NCI-H187 treated with DMSO at 0.1 percent for 48 hours (cell line): ENCODE measurements at regions not wholly inside any gene's neighbourhood (a gene's known extent, or its start where the extent isn't known, plus 50 kb on each side); places are given as distances from the start of the nearest gene placed in this dataset.
"Not testable (repeated sequence)": the region's sequence is repeated elsewhere in the genome, so short reads cannot be mapped to it uniquely, and the experiment has no call there.

Source experiments
- DNase-seq: peaks from one replicate; lab custom pipeline; 2025; lab: John Stamatoyannopoulos, UW

DNA sequence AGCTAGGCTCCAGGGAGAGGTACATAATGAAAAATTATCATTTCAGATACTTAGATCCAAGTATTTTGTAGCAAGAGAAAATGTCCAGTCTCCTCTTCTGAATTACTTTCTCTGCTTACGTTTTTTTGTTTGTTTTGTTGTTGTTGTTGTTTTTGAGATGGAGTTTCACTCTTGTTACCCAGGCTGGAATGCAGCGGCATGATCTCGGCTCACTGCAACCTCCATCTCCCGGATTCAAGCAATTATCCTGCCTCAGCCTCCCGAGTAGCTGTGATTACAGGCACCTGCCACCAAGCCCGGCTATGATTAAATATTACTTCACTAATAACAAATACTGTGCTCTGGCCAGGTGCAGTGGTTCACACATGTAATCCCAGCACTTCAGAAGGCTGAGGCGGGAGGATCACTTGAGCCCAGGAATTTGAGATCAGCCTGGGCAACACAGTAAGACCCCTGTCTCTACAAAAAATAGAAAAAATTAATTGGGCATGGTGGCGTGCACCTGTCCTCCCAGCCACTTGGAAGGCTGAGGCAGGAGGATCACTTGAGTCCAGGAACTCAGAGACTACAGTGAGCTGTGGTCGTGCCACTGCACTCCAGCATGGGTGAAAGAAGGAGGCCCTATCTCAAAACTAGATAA lies 155.0 kb upstream of the JARID2 start:
- DNase-seq = no peak

DNA sequence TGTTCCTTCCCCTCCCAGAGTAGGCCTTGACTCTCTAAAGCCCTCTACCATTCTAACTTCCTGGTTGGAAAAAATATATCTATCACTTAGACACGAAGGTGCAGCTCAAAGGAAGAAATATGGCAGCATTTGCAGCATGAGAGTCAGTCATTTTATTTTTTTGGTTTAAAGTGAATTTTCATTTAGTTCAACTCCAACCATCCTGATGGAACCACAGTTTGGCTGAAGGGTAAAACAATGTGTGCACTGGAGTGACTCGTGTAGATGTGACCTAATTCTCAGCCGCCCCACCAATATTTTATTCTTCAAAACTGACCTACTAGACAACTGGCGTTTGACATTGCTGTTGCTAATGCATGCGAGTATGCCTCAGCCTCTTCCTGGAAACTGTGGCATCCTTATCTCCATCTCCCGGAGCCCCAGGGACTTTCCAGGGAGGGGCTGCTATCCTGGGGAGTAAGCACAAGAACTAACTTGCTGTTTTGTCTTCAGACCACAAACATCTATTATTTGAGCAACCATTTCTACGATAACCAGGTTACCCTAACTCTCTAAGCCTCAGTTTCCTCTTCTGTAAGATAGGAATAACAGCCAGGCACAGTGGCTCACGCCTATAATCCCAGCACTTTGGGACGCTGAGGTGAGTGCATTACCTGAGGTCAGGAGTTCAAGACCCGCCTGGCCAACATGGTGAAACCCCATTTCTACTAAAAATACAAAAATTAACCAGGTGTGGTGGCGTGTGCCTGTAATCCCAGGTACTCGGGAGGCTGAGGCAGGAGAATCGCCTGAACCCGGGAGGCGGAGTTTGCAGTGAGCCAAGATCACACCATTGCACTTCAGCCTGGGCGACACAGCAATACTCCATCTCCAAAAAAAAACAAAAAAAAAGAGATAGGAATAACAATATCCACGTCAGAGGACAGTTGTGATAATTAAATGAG lies 148.7 kb upstream of the JARID2 start:
- no peak for DNase-seq

DNA sequence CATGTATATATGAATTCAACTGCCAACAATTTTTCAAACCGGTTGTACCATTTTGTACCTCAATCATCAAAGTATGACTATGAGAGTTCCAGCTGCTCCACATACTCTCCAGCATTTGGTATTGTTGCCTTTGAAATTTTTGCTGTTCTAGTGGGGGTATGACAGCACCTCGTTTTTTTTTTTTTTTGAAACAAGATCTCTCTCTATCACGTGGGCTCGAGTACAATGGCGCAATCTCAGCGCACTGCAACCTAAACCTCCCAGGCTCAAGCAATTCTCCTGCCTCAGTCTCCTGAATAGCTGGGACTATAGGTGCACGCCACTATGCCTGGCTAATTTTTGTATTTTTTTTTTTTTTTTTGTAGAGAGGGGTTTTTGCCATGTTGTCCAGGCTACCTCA lies 144.7 kb upstream of the JARID2 start:
- DNase-seq = no peak

DNA sequence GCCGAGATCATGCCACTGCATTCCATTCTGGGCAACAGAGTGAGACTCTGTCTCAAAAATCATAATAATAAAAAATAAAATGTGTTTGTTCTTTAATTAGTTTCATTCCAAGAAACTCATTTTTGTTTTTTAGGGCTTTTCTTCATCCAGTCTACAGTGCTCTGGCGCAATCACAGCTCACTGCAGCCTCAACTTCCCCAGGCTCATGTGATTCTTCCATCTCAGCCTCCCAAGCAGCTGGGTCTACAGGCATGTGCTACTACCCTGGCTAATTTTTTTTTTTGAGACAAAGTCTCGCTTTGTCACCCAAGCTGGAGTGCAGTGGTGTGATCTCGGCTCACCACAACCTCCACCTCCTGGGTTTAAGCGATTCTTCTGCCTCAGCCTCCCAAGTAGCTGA lies 143.6 kb upstream of the JARID2 start:
- DNase-seq = no peak

DNA sequence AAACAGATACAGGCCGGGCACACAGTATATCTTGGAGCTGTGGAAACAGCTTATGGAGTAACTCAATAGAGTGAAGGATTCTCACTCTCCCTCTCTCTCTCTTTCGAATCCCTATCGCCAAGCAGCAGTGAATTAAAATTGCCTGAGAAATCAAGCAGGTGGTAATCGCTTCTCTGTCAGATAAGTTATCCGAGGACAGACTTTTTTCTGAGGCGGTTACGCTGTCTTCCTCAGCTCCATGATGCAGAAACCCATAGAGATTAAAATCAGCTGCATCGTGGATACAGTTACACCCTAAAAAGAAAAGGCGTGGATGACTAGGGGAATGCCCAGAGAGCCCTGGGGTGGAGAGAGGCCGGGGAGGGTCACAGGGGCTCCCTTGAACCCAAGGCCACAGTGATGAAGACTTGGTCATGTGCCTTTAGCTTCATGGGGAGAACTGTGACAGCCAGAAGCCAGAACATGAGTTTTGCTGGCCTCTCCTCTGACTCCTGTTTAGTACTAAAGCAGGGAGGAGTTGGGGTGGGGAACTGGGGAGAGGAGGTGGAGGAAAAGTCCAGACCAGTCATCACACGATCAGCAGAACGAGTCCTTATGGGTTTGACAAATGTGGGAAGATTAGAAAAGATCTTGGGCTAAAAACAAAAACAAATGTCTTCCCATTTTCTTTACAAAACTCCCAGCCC lies 138.8 kb upstream of the JARID2 start:
- DNase-seq = no peak

DNA sequence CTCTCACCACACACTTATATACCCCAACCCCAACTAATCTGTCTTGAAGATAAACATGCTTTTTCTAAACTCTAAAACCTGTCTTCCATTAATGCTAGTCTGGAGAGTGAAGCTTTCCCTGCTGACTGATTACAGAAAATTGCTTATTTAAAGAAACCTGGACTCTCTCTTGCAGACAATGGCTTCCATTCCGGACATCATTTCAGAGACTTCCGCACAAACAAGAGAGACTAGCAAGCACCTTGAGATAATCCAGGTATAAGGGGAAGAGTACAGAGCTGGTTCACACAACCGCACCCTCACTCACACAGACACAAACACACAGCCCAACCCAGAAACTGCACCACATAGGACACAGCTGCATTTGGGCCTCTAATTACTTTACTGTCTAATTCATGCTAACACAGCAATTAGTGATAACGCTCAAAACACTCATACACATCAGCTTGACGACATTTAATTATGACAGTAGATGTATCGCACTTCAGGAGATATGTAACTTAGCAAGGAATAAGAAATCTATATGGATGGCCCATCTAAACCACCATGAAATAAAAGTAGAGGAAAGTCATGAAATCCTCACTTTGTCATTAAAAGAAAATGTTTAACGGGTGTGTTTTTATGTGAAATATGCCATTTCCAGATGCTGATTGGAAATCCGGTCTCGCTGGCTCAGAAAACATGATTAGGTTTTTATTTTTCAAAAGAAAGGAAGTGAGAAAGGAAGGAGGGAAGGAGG lies 138.1 kb upstream of the JARID2 start:
- no peak for DNase-seq

DNA sequence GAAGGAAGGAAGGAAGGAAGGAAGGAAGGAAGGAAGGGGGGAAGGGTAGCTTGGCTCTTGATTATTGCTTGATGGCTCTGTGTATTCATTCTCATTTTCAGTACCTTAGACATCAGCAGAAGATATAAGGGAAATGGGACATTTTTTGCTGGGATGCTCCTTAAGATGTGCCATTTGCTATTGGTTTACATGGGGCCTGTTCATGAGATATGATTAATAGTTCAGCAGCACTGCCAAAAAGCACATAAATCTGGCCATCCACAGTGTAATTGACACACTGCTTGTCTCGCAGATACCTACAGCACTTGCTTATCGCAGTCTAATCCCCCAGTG lies 137.5 kb upstream of the JARID2 start:
- no peak for DNase-seq

DNA sequence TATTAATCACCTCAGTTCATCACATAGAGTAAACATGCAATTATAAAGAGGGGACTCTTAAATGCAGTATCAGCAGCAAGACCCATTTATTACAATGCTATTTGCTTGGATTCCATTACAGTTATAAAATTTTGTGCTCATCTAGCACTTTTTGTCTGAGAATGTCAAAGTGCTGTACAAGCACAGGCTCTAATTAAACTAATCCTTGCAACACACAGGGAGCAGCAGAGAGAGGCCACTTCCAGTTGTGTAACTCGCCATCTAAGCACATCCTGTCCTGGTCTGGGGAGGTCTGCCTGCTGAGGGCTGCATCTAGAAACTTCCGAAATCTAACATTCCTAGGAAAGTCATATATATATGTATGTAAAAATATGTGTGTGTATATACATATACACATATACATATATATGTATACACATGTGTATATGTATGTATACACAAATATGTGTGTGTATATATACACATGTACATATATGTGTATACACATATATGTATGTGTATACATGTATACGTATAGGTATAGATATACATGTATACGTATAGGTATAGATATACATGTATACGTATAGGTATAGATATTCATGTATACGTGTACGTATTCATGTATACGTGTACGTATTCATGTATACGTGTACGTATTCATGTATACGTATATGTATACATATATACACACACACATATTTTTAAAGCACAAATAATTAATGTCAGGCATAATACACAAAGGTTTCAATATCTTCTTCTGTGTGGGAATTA lies 136.4 kb upstream of the JARID2 start:
- DNase-seq = no peak

DNA sequence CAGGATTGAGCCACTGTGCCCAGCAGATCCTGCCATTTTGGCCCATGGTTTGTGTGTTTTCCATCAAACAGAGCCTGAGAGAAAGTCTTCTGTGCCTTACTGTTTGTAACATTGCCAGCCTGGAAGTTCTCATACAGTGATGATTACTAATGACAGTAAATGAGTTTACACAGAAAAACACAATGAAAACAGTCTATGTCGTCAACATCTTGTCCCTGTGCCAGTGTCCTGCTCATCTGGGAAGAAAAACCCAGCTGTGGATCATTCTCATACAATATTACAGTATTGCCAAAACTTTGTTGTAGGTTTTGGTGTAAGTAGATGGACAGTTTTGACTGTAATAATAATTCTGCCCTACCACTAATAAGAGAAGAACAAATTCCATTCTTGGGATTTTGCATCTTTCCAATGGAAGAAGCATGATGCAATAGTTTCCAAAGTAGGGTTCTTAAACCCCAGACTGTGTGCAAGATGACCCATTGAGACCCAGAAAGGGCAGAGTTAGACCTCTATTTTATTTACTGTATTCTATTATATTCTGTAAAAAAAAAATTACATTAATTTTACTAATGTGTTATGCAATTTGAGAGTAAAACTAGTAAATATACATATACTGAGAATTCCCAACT lies 135.0 kb upstream of the JARID2 start:
- DNase-seq = no peak

DNA sequence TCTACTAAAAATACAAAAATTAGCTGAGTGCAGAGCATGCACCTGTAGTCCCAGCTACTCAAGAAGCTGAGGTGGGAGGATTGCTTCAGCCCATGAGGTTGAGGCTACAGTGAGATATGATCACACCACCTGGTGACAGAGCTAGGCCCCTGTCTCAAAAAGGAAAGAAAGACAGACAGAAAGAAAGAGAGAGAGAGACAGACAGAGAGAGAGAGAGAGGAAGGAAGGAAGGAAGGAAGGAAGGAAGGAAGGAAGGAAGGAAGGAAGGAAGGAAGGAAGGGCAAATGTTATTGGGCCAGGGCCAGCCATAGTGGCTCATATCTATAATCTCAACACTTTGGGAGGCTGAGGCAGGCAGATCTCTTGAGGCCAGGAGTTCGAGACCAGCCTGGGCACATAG lies 134.3 kb upstream of the JARID2 start:
- DNase-seq = not testable (repeated sequence)

DNA sequence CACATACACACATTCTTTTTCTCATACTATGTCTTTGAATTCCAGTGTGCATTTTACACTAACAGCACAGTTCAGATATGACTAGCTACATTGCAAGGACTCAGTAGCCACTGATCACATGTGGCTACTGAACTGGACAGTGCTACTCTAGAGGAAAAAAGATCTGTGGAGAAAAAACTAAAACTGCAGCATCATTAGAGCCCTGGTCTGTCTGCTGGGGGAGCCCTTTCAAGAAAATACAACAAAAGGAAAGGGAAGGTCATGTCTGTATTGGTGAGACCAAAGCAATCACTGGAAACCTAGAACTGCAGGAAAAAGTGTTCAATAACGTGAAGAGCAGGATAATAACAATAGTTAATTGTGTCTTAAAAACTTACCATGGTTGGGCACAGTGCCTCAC lies 132.3 kb upstream of the JARID2 start:
- DNase-seq = no peak

DNA sequence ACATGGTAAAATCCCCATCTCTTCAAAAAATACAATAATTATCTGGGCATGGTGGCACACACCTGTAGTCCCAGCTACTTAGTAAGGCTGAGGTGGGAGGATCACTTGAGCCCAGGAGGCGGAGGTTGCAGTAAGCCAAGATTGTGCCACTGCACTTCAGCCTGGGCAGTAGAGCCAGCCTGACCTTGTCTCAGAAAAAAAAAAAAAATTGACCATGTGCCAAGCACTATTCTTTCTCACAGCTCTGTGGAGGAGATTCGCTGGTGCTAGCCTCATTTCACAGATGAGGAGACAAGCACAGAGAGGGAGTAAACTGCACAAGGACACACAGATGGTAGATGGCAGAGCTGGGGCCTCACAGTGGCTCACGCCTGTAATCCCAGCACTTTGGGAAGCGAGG lies 131.8 kb upstream of the JARID2 start:
- DNase-seq = no peak

DNA sequence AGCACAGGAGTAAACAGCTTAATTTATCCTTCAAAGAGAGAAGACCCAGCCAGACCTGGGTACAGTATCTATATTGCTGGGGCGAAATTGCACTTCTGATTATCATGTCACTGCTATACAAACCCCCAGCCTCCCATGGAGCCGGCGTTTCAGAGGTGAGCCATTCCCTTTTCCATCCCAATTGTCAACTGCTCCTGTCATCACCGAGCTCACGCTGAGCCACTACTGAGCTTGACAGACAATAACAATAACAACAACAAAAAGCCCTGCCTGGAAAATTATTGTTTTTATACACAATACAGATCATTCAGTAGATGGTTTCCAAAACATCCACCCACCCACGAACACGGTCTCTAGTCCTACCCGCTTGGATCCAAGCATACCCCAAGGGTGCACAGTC lies 129.0 kb upstream of the JARID2 start:
- DNase-seq = no peak

DNA sequence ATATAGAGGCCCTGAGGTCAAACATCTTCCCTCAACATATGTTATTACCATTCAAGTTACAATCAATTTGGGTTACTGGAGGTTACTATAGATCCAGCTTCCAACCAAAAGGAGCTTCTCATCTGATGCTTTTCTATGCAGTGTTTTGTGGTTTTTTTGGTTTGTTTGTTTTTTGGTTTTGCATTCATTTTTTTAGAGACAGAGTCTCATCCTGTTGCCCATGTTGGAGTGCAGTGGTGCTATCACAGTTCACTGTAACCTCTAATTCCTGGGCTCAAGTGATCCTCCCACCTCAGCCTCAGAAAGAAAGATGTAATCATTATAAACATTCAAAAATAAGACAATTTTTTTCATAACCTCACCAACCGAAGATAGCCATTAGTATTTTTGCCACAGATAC lies 124.4 kb upstream of the JARID2 start:
- no peak for DNase-seq

DNA sequence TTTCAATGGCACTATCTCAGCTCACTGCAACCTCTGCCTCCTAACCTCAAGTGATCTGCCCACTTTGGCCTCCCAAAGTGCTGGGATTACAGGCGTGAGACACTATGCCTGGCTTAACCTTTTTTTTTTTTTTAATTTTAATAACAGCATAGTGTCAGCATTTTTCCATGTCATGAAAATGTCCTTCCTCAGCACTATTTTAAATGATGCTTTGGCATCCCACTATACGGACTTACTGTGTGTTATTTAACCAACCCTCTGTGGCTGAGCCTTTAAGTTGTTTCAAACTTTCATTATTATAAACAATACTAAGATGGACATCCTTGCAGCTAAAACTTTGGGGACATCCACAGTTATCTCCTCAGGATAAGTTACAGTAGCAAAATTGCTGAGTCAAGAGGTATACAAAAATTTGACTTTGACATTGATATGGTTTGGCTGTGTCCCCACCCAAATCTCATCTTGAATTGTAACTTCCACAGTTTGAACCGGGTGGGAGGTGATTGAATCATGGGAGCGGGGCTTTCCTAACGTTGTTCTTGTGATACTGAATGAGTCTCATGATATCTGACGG lies 123.8 kb upstream of the JARID2 start:
- DNase-seq = no peak

DNA sequence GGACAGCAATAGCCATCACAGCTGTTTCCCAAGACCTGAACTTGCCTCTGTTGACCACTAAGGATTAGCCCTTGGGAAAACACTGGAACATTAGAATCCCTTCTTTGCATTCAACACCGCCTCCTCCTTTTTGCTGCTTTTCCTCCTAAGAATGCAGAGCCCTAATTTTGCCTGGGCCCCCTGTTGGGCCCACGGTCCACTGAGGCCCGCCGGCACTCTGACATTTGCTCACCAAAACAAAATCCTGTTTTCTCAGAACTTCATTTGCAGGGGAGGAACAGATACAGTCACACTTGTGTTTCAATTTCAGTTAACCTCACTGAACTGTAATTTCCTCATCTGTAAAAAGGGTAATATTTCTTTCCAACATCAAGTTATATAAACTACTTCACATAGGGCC lies 116.0 kb upstream of the JARID2 start:
- no peak for DNase-seq

DNA sequence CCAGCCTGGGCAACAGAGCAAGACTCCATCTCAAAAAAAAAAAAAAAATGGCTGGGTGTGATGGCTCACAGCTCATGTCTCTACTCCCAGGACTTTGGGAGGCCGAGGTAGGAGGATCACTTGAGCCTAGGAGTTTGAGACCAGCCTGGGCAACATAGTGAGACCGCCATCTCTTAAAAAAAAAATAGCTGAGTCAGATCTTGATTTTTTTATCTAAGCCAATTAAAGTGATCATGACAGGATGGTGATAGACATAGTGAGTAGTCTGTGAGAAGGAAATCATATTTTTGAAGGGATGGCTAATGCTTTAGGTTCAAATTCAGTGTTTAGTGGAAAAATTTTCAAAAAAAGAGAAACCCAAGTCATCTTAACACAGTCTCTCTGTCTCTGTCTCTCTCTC lies 114.6 kb upstream of the JARID2 start:
- no peak for DNase-seq

DNA sequence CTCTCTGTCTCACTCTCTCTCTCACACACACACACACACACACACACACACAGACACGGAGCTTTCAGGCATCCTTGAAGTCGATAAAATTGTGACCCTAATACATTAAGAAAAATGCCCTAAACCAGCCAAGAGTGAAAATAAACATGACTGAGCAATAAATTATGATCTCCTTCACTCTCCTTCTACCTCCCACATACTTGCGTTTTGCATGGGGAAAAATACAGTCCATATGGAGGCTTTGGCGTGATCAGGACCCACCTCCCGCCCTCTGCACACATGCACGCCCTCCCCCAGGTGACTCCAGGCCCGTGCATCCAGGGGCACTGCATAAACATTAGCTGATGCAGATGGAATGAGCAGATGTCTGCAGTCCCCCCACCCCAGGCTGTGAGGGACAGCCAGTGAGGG lies 114.2 kb upstream of the JARID2 start:
- no peak for DNase-seq

DNA sequence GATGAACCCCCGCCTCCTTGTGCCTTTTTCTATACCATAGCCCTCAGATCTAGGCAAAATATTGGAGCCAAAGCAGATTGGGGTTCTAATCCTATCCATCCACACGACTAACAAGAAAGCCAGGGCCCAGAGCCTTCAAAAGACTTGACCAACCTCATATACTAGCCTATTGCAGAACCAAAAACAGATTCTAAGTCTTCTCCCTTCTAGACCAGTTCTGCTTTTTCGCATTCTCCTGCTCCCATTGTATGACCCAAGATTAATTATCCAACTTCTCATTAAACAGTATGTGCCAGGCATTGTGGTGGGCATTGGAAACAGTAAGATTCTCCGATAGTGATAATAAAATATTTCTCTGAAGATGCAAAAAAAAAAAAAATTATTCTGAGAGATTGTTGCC lies 113.7 kb upstream of the JARID2 start:
- no peak for DNase-seq

DNA sequence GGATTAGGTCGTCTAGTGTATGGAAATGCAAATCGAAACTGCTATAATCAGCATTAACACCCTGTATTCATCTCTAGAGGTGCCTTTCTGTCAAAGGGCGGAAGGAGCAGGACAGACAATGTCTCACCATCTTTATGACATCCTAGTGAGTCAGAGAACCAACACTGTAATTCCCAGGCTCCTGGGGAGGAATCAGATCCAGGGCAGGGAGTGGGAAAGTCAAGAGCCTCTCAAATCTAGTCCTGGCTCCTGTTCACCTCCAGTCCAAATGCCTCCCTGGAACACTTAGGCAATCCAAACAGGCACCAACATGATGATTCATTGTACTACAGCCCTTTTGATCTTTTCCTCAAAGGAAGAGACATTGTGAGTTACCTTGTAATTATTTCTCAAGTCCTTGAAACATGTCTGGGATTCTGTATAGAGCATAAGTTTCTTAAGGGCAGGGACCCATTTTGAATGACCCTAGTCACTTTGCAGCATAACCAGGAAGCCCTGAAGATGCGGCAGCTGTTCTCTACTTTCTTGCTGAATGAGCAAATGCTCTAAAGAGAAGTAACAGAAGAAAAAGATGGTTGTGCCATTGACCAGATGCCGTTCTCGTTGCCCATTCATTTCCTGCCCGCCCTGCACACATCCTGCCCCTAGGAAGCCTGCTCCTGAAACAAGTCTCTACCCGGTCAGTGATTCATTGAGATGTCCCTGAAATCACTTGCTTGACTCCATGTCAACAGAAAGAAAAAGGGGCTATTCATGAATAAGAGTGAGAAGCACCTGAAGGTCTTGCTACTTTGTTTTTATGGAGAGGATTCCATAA lies 112.8 kb upstream of the JARID2 start:
- DNase-seq = peak; percentile 8
